ENCODE measurements at regions not wholly inside any gene's neighbourhood (a gene's known extent, or its start where the extent isn't known, plus 50 kb on each side); places are given as distances from the start of the nearest gene placed in this dataset.

GRCh38 chr5:31021181-31021624, 172.3 kb upstream of the CDH6 start:
- TF ChIP-seq PATZ1 (CRISPR knock-in tag; IDR thresholded peaks at IDR 0.05; ENCODE audit: borderline replicate concordance) (no peak), ZFP30 (CRISPR knock-in tag; IDR thresholded peaks at IDR 0.05) (no peak)

Measured in SK-N-SH treated with all-trans-retinoic acid at 6 μM for 48 hours (cell line).